Calu3 (cell line): ENCODE measurements at regions not wholly inside any gene's neighbourhood (a gene's known extent, or its start where the extent isn't known, plus 50 kb on each side); places are given as distances from the start of the nearest gene placed in this dataset.

Experiments
- BruUV-seq: library from RNA; stranded (reverse); fragments of 400-500 nt; replicated peaks from 2 replicates; lab custom pipeline; 2021; lab: Mats Ljungman, UMichigan
- CTCF ChIA-PET: fragments of 300-600 bp; sonication (Branson Sonifier 250); formaldehyde crosslinking; loops from one replicate; lab custom pipeline; 2022; ENCODE audit warnings: antibody characterized with exemption; lab: Charles Lee
- DNase-seq: peaks from one replicate; pipeline ENCODE4 v3.0.0; 2022
- H3K27ac Mint-ChIP-seq: one replicate; pipeline ENCODE4 v1.8.0; 2022; ENCODE audit warnings: mixed read lengths; ENCODE audit not compliant: unreplicated experiment
- H3K27me3 Mint-ChIP-seq: one replicate; pipeline ENCODE4 v1.8.0; 2022; ENCODE audit warnings: mixed read lengths; ENCODE audit not compliant: unreplicated experiment
- H3K36me3 Mint-ChIP-seq: one replicate; pipeline ENCODE4 v1.8.0; 2022; ENCODE audit warnings: mild to moderate bottlenecking, moderate library complexity, mixed read lengths; ENCODE audit not compliant: insufficient read depth, unreplicated experiment
- H3K4me1 Mint-ChIP-seq: one replicate; pipeline ENCODE4 v1.8.0; 2022; ENCODE audit warnings: mild to moderate bottlenecking, low read depth, mixed read lengths; ENCODE audit not compliant: unreplicated experiment
- H3K4me3 Mint-ChIP-seq: one replicate; pipeline ENCODE4 v1.8.0; 2022; ENCODE audit warnings: mild to moderate bottlenecking, low read depth, moderate library complexity, mixed read lengths; ENCODE audit not compliant: unreplicated experiment
- H3K9me3 Mint-ChIP-seq: one replicate; pipeline ENCODE4 v1.8.0; 2022; ENCODE audit warnings: low read depth, mixed read lengths; ENCODE audit not compliant: unreplicated experiment
- CTCF ChIP-seq: fragments of 200-600 bp; IDR thresholded peaks from one replicate; pipeline ENCODE4 v1.8.0; 2022; ENCODE audit warnings: antibody characterized with exemption; ENCODE audit not compliant: unreplicated experiment
- intact Hi-C: fragments of 100-400 bp; cut with micrococcal nuclease; formaldehyde crosslinking; loops from one replicate; pipeline ENCODE4 v1.10.0; 2022; ENCODE audit not compliant: unreplicated experiment

DNA sequence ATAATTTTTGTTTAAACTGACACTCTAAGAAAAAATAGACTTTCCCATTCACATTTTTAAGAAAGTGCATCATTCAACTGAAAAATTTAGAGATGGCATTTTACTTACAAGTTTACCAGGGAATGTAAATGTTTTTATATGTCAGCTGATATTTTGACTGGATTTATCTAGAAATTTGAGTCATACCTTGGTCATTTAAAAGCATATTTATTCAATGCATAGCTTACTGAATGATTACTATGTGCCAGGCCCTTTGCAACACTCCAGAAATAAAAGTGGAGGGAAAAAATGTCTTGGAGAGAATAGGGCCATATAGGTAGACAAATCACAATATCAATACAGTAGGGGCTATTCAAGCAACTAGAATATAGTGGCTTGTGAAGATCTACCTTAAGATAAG, 98.4 kb upstream of the FAM3C start:
- CTCF ChIA-PET: no interaction called here
- Mint-ChIP-seq H3K27me3 (no peaks in the 10 kb centered on the region), H3K4me3 (no peak overlapping the region), H3K4me1 (no peaks in the 10 kb centered on the region), H3K36me3 (no peaks in the 10 kb centered on the region), H3K27ac (no peak overlapping the region), H3K9me3 (no peaks in the 10 kb centered on the region)
- intact Hi-C loops: no loop called here
- no peak for TF ChIP-seq CTCF
- no peak for DNase-seq
- no TSS peak for BruUV-seq

- Mint-ChIP-seq H3K4me3 (no peak overlapping the region), H3K27ac (no peak overlapping the region), H3K27me3 (no peaks in the 10 kb centered on the region), H3K9me3 (no peaks in the 10 kb centered on the region), H3K36me3 (no peaks in the 10 kb centered on the region), H3K4me1 (peaks cover 3% of the 10 kb centered on the region)
- no peak for DNase-seq
- no TSS peak for BruUV-seq
- intact Hi-C loops: no loop called here
- CTCF ChIA-PET: no interaction called here
- no peak for TF ChIP-seq CTCF
Observed at GRCh38 chr7:121493553-121493952, 97.4 kb upstream of the FAM3C start.

DNA sequence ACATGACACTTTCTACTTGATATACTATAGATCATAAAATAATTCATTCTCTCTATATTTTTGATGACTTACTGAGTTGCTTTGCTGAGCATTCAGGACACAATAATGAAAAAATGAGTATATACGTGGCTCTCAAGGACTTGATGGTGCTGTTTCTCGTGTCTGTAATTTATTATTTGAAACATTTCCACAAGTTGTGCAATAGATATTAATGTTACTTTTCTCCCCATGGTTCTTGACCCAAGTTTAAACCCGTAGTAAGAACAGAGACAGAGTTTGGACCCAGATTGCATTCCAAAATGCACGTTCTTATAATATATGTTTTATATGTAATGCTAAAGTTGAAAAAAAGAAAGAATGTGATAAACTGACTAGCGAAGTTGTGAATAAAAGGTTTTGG, 94.2 kb upstream of the FAM3C start:
- Mint-ChIP-seq H3K27me3 (no peaks in the 10 kb centered on the region), H3K4me1 (peaks cover 11% of the 10 kb centered on the region), H3K36me3 (no peaks in the 10 kb centered on the region), H3K9me3 (no peaks in the 10 kb centered on the region), H3K27ac (no peak overlapping the region), H3K4me3 (no peak overlapping the region)
- CTCF ChIA-PET: no interaction called here
- DNase-seq: no peak
- intact Hi-C loops: no loop called here
- TF ChIP-seq CTCF: no peak
- no TSS peak for BruUV-seq

DNA sequence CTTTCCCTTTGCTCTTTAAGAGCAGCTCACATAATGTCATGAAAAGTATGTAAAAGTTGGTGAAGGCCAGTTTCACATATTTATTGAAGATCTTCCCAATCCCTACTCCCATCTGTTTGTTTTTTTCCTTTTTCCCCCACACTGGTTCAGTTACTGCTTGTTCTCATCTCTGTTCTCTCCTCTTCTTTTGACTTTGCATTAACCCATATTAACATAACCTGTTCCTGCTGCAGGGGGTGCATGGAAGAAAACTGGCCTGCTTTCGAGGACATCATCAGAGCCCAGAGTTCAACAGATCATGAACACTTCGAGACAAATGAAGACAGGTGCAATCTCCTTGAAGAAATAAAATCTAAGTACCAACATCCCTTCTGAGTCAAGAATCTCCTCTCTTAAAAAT, 93.3 kb upstream of the FAM3C start:
- no TSS peak for BruUV-seq
- H3K4me1 Mint-ChIP-seq: peaks cover 11% of the 10 kb centered on the region
- H3K4me3 Mint-ChIP-seq: no peak overlapping the region
- no peak for DNase-seq
- H3K27me3 Mint-ChIP-seq: no peaks in the 10 kb centered on the region
- no peak overlapping the region for H3K27ac Mint-ChIP-seq
- H3K9me3 Mint-ChIP-seq: no peaks in the 10 kb centered on the region
- TF ChIP-seq CTCF: no peak
- CTCF ChIA-PET: no interaction called here
- no peaks in the 10 kb centered on the region for H3K36me3 Mint-ChIP-seq
- intact Hi-C loops: no loop called here
